ENCODE measurements at regions not wholly inside any gene's neighbourhood (a gene's known extent, or its start where the extent isn't known, plus 50 kb on each side); places are given as distances from the start of the nearest gene placed in this dataset.
"Not testable (repeated sequence)": the region's sequence is repeated elsewhere in the genome, so short reads cannot be mapped to it uniquely, and the experiment has no call there.

DNA sequence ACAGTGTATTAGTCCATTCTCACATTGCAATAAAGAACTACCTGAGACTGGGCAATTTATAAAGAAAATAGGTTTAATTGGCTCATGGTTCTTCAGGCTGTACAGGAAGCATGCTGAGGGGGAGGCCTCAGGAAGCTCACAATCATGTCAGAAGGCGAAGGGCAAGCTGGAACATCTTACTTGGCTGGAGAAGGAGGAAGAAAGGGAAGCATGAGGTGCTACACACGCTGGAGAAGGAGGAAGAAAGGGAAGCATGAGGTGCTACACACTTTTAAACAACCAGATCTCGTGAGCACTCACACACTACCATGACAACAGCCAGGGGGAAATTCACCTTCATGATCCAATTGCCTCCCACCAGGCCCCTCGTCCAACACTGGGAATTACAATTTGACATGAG, 95.3 kb upstream of the FAM110C start:
- H3K4me3 ChIP-seq (ENCODE audit: control insufficient read depth, low read depth, low read length): no peak overlapping the region
- DNase-seq (ENCODE audit: low read depth): no peak
- TF ChIP-seq, protein P1, sequence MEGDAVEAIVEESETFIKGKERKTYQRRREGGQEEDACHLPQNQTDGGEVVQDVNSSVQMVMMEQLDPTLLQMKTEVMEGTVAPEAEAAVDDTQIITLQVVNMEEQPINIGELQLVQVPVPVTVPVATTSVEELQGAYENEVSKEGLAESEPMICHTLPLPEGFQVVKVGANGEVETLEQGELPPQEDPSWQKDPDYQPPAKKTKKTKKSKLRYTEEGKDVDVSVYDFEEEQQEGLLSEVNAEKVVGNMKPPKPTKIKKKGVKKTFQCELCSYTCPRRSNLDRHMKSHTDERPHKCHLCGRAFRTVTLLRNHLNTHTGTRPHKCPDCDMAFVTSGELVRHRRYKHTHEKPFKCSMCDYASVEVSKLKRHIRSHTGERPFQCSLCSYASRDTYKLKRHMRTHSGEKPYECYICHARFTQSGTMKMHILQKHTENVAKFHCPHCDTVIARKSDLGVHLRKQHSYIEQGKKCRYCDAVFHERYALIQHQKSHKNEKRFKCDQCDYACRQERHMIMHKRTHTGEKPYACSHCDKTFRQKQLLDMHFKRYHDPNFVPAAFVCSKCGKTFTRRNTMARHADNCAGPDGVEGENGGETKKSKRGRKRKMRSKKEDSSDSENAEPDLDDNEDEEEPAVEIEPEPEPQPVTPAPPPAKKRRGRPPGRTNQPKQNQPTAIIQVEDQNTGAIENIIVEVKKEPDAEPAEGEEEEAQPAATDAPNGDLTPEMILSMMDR (conservative IDR thresholded peaks at IDR 0.05; ENCODE audit: control insufficient read depth, insufficient read depth, low read depth, low read length): no peak

DNA sequence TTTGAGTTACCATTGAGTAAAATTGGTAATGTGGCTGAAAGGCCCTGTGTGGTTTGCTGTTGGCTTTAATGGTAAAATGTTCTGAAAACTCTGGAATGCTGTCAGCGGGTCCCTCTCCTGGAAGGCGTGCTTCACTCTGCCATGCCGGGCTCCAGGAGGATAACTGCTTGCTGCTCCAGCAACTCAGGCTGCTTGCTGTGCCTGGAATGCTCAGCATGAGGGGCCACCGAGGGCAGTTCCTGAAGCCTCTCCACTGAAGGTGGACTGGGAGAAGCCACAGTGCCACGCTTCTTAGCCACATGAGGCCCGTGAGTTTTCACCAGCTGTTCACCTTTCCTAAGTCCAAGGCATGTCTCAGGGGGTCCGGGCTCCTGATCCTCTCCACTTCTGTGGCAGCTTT, 90.4 kb upstream of the FAM110C start:
- DNase-seq (ENCODE audit: low read depth): no peak
- H3K4me3 ChIP-seq (ENCODE audit: control insufficient read depth, low read depth, low read length): no peak overlapping the region
- TF ChIP-seq, protein P1 (conservative IDR thresholded peaks at IDR 0.05; ENCODE audit: control insufficient read depth, insufficient read depth, low read depth, low read length): no peak

DNA sequence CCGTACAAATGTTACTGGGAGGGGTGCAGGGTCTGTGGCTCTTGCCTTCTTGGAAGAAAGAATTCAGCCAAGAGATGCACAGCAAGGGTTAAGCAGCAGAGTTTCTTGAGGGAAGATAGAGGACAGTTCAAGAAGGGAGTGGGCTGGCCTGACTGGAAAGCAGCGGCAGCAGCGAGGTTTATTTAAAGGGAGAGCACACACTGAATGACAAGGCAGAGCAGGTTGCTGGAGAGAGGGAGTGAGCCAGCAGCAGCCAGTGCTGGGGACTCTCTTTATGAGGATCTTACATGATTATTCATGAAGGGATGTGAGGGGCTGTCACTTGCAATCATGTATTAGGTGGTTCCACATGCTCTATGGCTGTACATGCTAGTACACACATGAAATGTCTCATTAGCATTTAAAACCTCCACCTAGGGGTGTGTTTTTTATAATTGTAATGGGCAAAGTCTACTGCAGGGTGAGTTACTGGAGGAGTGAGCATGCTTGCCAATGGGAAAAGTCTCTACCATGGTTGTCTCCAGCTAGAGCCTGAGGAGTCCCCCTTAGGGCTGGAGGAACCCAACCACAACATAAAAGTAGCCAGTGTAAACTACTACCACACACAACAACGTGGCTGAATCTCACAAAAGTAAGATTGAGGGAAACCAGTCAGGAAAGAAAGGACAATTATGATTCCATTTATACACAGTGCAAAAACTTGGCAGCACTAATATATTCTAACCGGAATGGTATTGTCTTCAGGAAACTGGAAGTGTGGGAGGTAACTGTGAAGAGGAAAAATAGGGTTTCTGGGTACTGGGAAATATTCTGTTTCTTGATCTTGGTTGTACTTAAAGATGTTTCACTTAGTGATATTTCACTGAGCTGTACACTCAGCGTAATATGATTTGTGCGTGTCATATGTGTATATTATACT, 87.6 kb upstream of the FAM110C start:
- no peak for DNase-seq (ENCODE audit: low read depth)
- TF ChIP-seq, protein P1 (conservative IDR thresholded peaks at IDR 0.05; ENCODE audit: control insufficient read depth, insufficient read depth, low read depth, low read length): no peak
- H3K4me3 ChIP-seq (ENCODE audit: control insufficient read depth, low read depth, low read length): no peak overlapping the region

DNA sequence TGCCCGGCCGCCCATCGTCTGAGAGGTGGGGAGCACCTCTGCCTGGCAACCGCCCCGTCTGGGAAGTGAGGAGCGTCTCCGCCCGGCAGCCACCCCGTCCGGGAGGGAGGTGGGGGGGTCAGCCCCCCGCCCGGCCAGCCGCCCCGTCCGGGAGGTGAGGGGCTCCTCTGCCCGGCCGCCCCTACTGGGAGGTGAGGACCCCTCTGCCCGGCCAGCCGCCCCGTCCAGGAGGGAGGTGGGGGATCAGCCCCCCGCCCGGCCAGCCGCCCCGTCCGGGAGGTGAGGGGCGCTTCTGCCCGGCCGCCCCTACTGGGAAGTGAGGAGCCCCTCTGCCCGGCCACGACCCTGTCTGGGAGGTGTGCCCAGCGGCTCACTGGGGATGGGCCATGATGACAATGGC, 80.5 kb upstream of the FAM110C start:
- not testable (repeated sequence) for H3K4me3 ChIP-seq (ENCODE audit: control insufficient read depth, low read depth, low read length); DNase-seq (ENCODE audit: low read depth)

DNA sequence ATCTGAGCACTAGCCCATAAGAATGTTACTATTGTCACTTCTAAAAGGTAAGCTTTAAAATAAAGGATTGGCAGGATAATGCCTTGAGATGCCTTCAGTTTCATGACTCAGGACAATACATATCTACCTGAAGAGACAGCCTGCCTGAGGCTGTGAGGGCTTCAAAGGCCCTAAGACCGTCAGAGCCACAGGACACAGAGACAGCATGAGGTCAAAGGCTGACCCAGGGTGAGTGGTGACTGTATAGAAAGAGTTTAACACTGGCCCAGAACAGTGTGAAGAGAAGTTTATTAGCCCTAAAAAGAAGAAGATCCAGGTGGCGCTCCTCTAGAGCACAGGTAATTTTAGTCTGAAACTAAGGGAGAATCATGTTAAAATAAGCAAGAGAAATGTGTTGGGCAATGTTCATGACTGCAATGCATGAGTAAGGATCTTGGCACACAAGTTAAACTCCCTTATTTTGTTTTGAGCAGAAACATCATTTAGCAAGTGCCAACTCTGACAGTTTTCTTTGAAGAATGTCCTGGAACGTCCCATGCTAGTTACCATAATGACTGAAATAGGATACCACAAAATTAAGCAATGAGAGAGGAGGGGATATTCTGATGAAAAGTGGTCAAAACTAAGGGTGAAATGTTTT, 78.1 kb upstream of the FAM110C start:
- peak; percentile 2 for DNase-seq (ENCODE audit: low read depth)
- TF ChIP-seq, protein P1 (conservative IDR thresholded peaks at IDR 0.05; ENCODE audit: control insufficient read depth, insufficient read depth, low read depth, low read length): no peak
- no peak overlapping the region for H3K4me3 ChIP-seq (ENCODE audit: control insufficient read depth, low read depth, low read length)

DNA sequence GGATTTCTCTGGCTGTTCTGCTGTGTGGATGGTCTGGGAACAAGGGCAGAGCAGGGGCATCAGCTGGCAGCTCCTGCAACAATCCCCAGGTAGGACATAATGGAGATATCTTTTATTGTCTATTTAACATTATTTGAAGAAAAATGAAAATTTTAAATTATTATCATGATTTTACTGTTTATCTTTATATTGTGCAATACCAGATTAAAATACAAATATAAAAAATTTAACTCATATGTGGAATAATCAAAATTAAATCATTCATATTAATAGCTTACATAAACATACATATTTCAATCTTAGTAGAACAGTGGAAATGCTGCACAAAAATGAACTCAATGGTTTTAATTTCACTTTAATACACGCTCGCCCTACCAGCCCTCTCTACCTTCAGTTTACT, 70.6 kb upstream of the FAM110C start:
- TF ChIP-seq, protein P1 (conservative IDR thresholded peaks at IDR 0.05; ENCODE audit: control insufficient read depth, insufficient read depth, low read depth, low read length): no peak
- no peak for DNase-seq (ENCODE audit: low read depth)
- no peak overlapping the region for H3K4me3 ChIP-seq (ENCODE audit: control insufficient read depth, low read depth, low read length)

DNA sequence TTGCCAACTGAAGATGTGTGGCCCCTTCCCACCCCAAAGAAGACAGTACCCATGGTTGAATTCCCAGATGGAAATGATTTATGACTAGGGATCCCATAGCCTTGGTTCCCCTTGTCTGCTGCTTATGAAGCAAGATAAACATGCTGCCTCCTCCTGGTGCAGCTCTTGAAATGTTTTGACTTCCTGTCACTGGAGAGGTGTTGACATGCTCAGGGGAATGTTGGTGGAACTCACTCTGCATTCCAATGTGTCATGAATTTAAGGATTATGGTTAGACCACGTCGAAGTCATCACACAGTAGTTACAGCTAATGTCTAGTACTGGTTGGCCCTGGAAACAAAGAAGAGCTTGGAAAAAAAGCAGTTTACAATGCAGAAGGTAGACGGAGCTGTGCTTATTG, 69.0 kb upstream of the FAM110C start:
- TF ChIP-seq, protein P1 (conservative IDR thresholded peaks at IDR 0.05; ENCODE audit: control insufficient read depth, insufficient read depth, low read depth, low read length): no peak
- DNase-seq (ENCODE audit: low read depth): no peak

More for the DNA sequence above, 69.0 kb upstream of the FAM110C start:
- H3K4me3 ChIP-seq (ENCODE audit: control insufficient read depth, low read depth, low read length): no peak overlapping the region
